Thyroid gland (tissue), 4 donors: ENCODE measurements at regions not wholly inside any gene's neighbourhood (a gene's known extent, or its start where the extent isn't known, plus 50 kb on each side); places are given as distances from the start of the nearest gene placed in this dataset.

Experiments
- DNase-seq, 2 donors: peaks; one replicate each; pipeline ENCODE4 v3.0.0-alpha.2; 2019
- H3K27ac ChIP-seq, 3 donors: fragments of 200-600 bp; sonication (generic); 1 replicate in 2 of 3; 2 replicates in 1 of 3; pipeline ENCODE4 v1.5.1; 2016 to 2019; ENCODE audit warnings: mild to moderate bottlenecking in 1 of 3, moderate library complexity in 1 of 3
- H3K27me3 ChIP-seq: fragments of 200-600 bp; sonication (generic); one replicate; pipeline ENCODE4 v1.5.1; 2019
- H3K36me3 ChIP-seq, 2 donors: fragments of 200-600 bp; sonication (generic); one replicate each; pipeline ENCODE4 v1.5.1; 2016 to 2019
- H3K4me1 ChIP-seq, 2 donors: fragments of 200-600 bp; sonication (generic); one replicate each; pipeline ENCODE4 v1.5.1; 2017 to 2019
- H3K4me3 ChIP-seq, 3 donors: fragments of 200-600 bp; sonication (generic); replicated peaks in 1 of 3; 1 replicate in 2 of 3; 2 replicates in 1 of 3; pipeline ENCODE4 v1.5.1; 2016; ENCODE audit warnings: mild to moderate bottlenecking in 1 of 3
- H3K9me3 ChIP-seq: fragments of 200-600 bp; sonication (generic); one replicate; pipeline ENCODE4 v1.5.1; 2017
- CTCF ChIP-seq, 6 experiments: fragments of 200-600 bp in 3 of 6; fragments of 450-650 bp in 3 of 6; sonication (generic) in 3 of 6; IDR thresholded peaks; one replicate each; pipeline ENCODE4 v1.5.1; 2016 to 2019; ENCODE audit warnings: antibody characterized with exemption in 6 of 6, mild to moderate bottlenecking in 2 of 6, inconsistent platforms in 1 of 6, moderate library complexity in 1 of 6
- POLR2A ChIP-seq, 2 donors: fragments of 450-650 bp; IDR thresholded peaks; one replicate each; pipeline ENCODE4 v1.6.1; 2017; ENCODE audit warnings: antibody characterized with exemption in 2 of 2, mild to moderate bottlenecking in 2 of 2, moderate library complexity in 1 of 2
- WGBS, 2 donors: methylation state at CpG; one replicate each; pipeline ENCODE4 v1.1.5; 2017; 5-methylcytosine and 5-hydroxymethylcytosine counted together
- intact Hi-C: fragments of 100-400 bp; cut with DNase I; formaldehyde crosslinking; loops from one replicate; pipeline ENCODE4 v1.15.1; 2023

GRCh38 chr18:68623342-68623741 is 91.6 kb downstream of the TMX3 start:
- no peaks in the 10 kb centered on the region for H3K9me3 ChIP-seq
- DNase-seq = peak in 1 of 2 donors; percentile 13
- no peaks in the 10 kb centered on the region for H3K4me1 ChIP-seq
- no peaks in the 10 kb centered on the region for H3K27me3 ChIP-seq
- TF ChIP-seq CTCF (IDR thresholded peaks at IDR 0.05) (peak in 1 of 6 experiments; percentile 32), POLR2A (IDR thresholded peaks at IDR 0.05) (no peak)
- no peaks in the 10 kb centered on the region for H3K36me3 ChIP-seq
- 2 to 3% methylated on average over 3 of the region's 3 CpGs for WGBS, 2 donors
- no peak overlapping the region for H3K27ac ChIP-seq
- H3K4me3 ChIP-seq = no peak overlapping the region
- intact Hi-C loops = no loop called here

DNA sequence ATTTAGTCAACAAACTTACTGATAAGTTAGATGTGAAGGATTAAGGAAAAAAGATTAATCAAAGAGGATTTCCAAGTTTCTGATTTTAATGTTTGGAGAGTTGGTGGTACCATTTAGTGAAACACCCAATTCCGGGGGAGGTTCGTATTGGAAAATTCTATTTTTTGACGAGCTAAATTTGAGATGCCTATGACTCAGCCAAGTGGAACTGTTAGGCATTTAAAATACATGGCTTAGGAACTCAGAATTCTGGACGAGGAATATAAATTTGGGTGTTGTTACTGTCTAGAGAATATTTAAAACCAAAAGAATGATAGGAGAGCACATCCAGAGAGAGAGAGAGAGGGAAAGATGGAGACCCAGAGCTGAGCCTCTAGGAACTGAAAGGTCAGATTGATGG is 103.6 kb downstream of the TMX3 start:
- 73 to 75% methylated on average over 4 of the region's 4 CpGs for WGBS, 2 donors
- DNase-seq = no peak
- intact Hi-C loops = no loop called here
- Histone ChIP-seq H3K36me3 (no peaks in the 10 kb centered on the region), H3K27ac (no peak overlapping the region), H3K4me3 (no peak overlapping the region), H3K4me1 (no peaks in the 10 kb centered on the region), H3K9me3 (no peaks in the 10 kb centered on the region), H3K27me3 (no peaks in the 10 kb centered on the region)
- TF ChIP-seq CTCF (IDR thresholded peaks at IDR 0.05) (no peak), POLR2A (IDR thresholded peaks at IDR 0.05) (no peak)

GRCh38 chr18:68608851-68609490 is 105.9 kb downstream of the TMX3 start:
- H3K4me1 ChIP-seq = no peaks in the 10 kb centered on the region
- no peak for DNase-seq
- 85 to 89% methylated on average over 6 of the region's 6 CpGs for WGBS, 2 donors
- no peak overlapping the region for H3K27ac ChIP-seq
- TF ChIP-seq CTCF (IDR thresholded peaks at IDR 0.05) (no peak), POLR2A (IDR thresholded peaks at IDR 0.05) (no peak)
- intact Hi-C loops = no loop called here
- H3K4me3 ChIP-seq = no peak overlapping the region
- no peaks in the 10 kb centered on the region for H3K9me3 ChIP-seq
- no peaks in the 10 kb centered on the region for H3K27me3 ChIP-seq
- H3K36me3 ChIP-seq = no peaks in the 10 kb centered on the region

- intact Hi-C loops = no loop called here
- no peak for TF ChIP-seq POLR2A (IDR thresholded peaks at IDR 0.05)
- no peak for TF ChIP-seq CTCF (IDR thresholded peaks at IDR 0.05)
- H3K9me3 ChIP-seq = no peaks in the 10 kb centered on the region
- 92 to 95% methylated on average over 2 of the region's 2 CpGs for WGBS, 2 donors
- no peaks in the 10 kb centered on the region for H3K36me3 ChIP-seq
- H3K4me3 ChIP-seq = no peak overlapping the region
- no peaks in the 10 kb centered on the region for H3K27me3 ChIP-seq
- no peaks in the 10 kb centered on the region for H3K4me1 ChIP-seq
- no peak for DNase-seq
- H3K27ac ChIP-seq = no peak overlapping the region
These were observed 107.1 kb downstream of the TMX3 start for GRCh38 chr18:68607852-68608251.

GRCh38 chr18:68604256-68604655 is 110.7 kb downstream of the TMX3 start:
- 36 to 43% methylated on average over 1 of the region's 1 CpG for WGBS, 2 donors
- Histone ChIP-seq H3K27ac (no peak overlapping the region), H3K9me3 (no peaks in the 10 kb centered on the region), H3K4me1 (no peaks in the 10 kb centered on the region), H3K36me3 (no peaks in the 10 kb centered on the region), H3K4me3 (no peak overlapping the region), H3K27me3 (no peaks in the 10 kb centered on the region)
- intact Hi-C loops = no loop called here
- DNase-seq = no peak
- TF ChIP-seq CTCF (IDR thresholded peaks at IDR 0.05) (no peak), POLR2A (IDR thresholded peaks at IDR 0.05) (no peak)
